CD4-positive, alpha-beta T cell treated with Interleukin-6 at 100 ng/mL for 8 hours (primary cell): ENCODE measurements at regions not wholly inside any gene's neighbourhood (a gene's known extent, or its start where the extent isn't known, plus 50 kb on each side); places are given as distances from the start of the nearest gene placed in this dataset.

Experiments used
- DNase-seq: peaks from one replicate; pipeline ENCODE4 v3.0.0-alpha.2; 2020; ENCODE audit warnings: mixed read lengths, low spot score

GRCh38 chr4:98765771-98766170, 107.4 kb upstream of the TSPAN5 start:
- no peak for DNase-seq

GRCh38 chr4:98758182-98758581, 99.8 kb upstream of the TSPAN5 start:
- no peak for DNase-seq

- no peak for DNase-seq
Measured at GRCh38 chr4:98754736-98755135, 96.3 kb upstream of the TSPAN5 start.

- DNase-seq: no peak
Measured at GRCh38 chr4:98749206-98749605, 90.8 kb upstream of the TSPAN5 start.

- no peak for DNase-seq
Measured at GRCh38 chr4:98748609-98749008, 90.2 kb upstream of the TSPAN5 start.

- DNase-seq: no peak
Measured at GRCh38 chr4:98747393-98748091, 89.1 kb upstream of the TSPAN5 start.

GRCh38 chr4:98746936-98747335, 88.5 kb upstream of the TSPAN5 start:
- DNase-seq: no peak

GRCh38 chr4:98746530-98746929, 88.1 kb upstream of the TSPAN5 start:
- DNase-seq: no peak

GRCh38 chr4:98745366-98745765, 87.0 kb upstream of the TSPAN5 start:
- DNase-seq: no peak

GRCh38 chr4:98744372-98745150, 86.2 kb upstream of the TSPAN5 start:
- DNase-seq: no peak

- DNase-seq: no peak
Measured at GRCh38 chr4:98741952-98742351, 83.5 kb upstream of the TSPAN5 start.

GRCh38 chr4:98739751-98740150, 81.3 kb upstream of the TSPAN5 start:
- no peak for DNase-seq

GRCh38 chr4:98733601-98734000, 75.2 kb upstream of the TSPAN5 start:
- no peak for DNase-seq

GRCh38 chr4:98728871-98729270, 70.5 kb upstream of the TSPAN5 start:
- no peak for DNase-seq

GRCh38 chr4:98728433-98728832, 70.0 kb upstream of the TSPAN5 start:
- DNase-seq: peak; percentile 7

GRCh38 chr4:98722000-98722399, 63.6 kb upstream of the TSPAN5 start:
- DNase-seq: no peak

- no peak for DNase-seq
Measured at GRCh38 chr4:98720871-98721480, 62.6 kb upstream of the TSPAN5 start.

GRCh38 chr4:98716796-98717195, 58.4 kb upstream of the TSPAN5 start:
- DNase-seq: no peak

- DNase-seq: no peak
Measured at GRCh38 chr4:98712607-98713006, 54.2 kb upstream of the TSPAN5 start.

GRCh38 chr4:98711526-98711925, 53.1 kb upstream of the TSPAN5 start:
- no peak for DNase-seq

GRCh38 chr4:98710831-98711230, 52.4 kb upstream of the TSPAN5 start:
- DNase-seq: no peak
